Body of pancreas (tissue), 4 donors: ENCODE measurements at regions not wholly inside any gene's neighbourhood (a gene's known extent, or its start where the extent isn't known, plus 50 kb on each side); places are given as distances from the start of the nearest gene placed in this dataset.

Experiments
- CTCF ChIP-seq, 7 experiments: fragments of 450-650 bp in 4 of 7; fragments of 200-600 bp in 3 of 7; sonication (generic) in 3 of 7; IDR thresholded peaks; one replicate each; pipeline ENCODE4 v1.5.1; 2016 to 2019; ENCODE audit warnings: antibody characterized with exemption in 7 of 7
- POLR2A ChIP-seq, 3 donors: fragments of 450-650 bp; IDR thresholded peaks; one replicate each; pipeline ENCODE4 v1.6.1; 2016; ENCODE audit warnings: antibody characterized with exemption in 3 of 3, mild to moderate bottlenecking in 2 of 3

- TF ChIP-seq POLR2A (IDR thresholded peaks at IDR 0.05) (no peak), CTCF (IDR thresholded peaks at IDR 0.05) (no peak)
These were observed 94.8 kb upstream of the HNRNPA3 start for GRCh38 chr2:177117755-177118154.
